ENCODE measurements at regions not wholly inside any gene's neighbourhood (a gene's known extent, or its start where the extent isn't known, plus 50 kb on each side); places are given as distances from the start of the nearest gene placed in this dataset.

GRCh38 chr5:98557916-98558315 lies 215.5 kb upstream of the RGMB start:
- Histone ChIP-seq H3K27me3 (replicated peaks; ENCODE audit: insufficient read depth, low read depth, low read length, poor library complexity) (peaks cover 7% of the 10 kb centered on the region), H3K4me1 (ENCODE audit: insufficient read depth, low read length, poor library complexity, severe bottlenecking) (no peaks in the 10 kb centered on the region), H3K4me3 (ENCODE audit: low read depth, low read length, poor library complexity, severe bottlenecking) (no peak overlapping the region), H3K36me3 (ENCODE audit: insufficient read depth, low read length, poor library complexity, severe bottlenecking) (no peaks in the 10 kb centered on the region), H3K9me3 (ENCODE audit: low read depth, low read length, poor library complexity, severe bottlenecking) (no peaks in the 10 kb centered on the region), H3K27ac (ENCODE audit: low read depth, low read length, poor library complexity, severe bottlenecking) (no peak overlapping the region)
- ChIA-PET CTCF (no interaction called here), POLR2A (ENCODE audit: low non-redundant PET) (no interaction called here)
- DNase-seq (ENCODE audit: low spot score) = no peak
- TF ChIP-seq EZH2 (IDR thresholded peaks at IDR 0.05; ENCODE audit: borderline replicate concordance, low read depth, low read length, poor library complexity, severe bottlenecking) (no peak), CTCF (conservative IDR thresholded peaks at IDR 0.05; ENCODE audit: low read depth, low read length) (no peak)
- no TSS peak for BruUV-seq (replicated peaks)
- intact Hi-C loops (cut with micrococcal nuclease; ENCODE audit: unreplicated experiment) = no loop called here

- TF ChIP-seq CTCF (conservative IDR thresholded peaks at IDR 0.05; ENCODE audit: low read depth, low read length) = no peak
- TF ChIP-seq EZH2 (IDR thresholded peaks at IDR 0.05; ENCODE audit: borderline replicate concordance, low read depth, low read length, poor library complexity, severe bottlenecking) = no peak
- Histone ChIP-seq H3K4me3 (ENCODE audit: low read depth, low read length, poor library complexity, severe bottlenecking) (no peak overlapping the region), H3K36me3 (ENCODE audit: insufficient read depth, low read length, poor library complexity, severe bottlenecking) (no peaks in the 10 kb centered on the region), H3K4me1 (ENCODE audit: insufficient read depth, low read length, poor library complexity, severe bottlenecking) (no peaks in the 10 kb centered on the region), H3K27ac (ENCODE audit: low read depth, low read length, poor library complexity, severe bottlenecking) (no peak overlapping the region), H3K9me3 (ENCODE audit: low read depth, low read length, poor library complexity, severe bottlenecking) (no peaks in the 10 kb centered on the region), H3K27me3 (replicated peaks; ENCODE audit: insufficient read depth, low read depth, low read length, poor library complexity) (peaks cover 19% of the 10 kb centered on the region)
- ChIA-PET POLR2A (ENCODE audit: low non-redundant PET) (no interaction called here), CTCF (no interaction called here)
- intact Hi-C loops (cut with micrococcal nuclease; ENCODE audit: unreplicated experiment) = no loop called here
- no TSS peak for BruUV-seq (replicated peaks)
- DNase-seq (ENCODE audit: low spot score) = no peak
Measured at GRCh38 chr5:98563885-98564653, 209.4 kb upstream of the RGMB start.

GRCh38 chr5:98564836-98565235 lies 208.6 kb upstream of the RGMB start:
- BruUV-seq (replicated peaks) = no TSS peak

More at GRCh38 chr5:98564836-98565235, 208.6 kb upstream of the RGMB start:
- TF ChIP-seq CTCF (conservative IDR thresholded peaks at IDR 0.05; ENCODE audit: low read depth, low read length) (no peak), EZH2 (IDR thresholded peaks at IDR 0.05; ENCODE audit: borderline replicate concordance, low read depth, low read length, poor library complexity, severe bottlenecking) (no peak)
- no peaks in the 10 kb centered on the region for H3K9me3 ChIP-seq (ENCODE audit: low read depth, low read length, poor library complexity, severe bottlenecking)
- H3K27me3 ChIP-seq (replicated peaks; ENCODE audit: insufficient read depth, low read depth, low read length, poor library complexity) = peaks cover 23% of the 10 kb centered on the region
- H3K36me3 ChIP-seq (ENCODE audit: insufficient read depth, low read length, poor library complexity, severe bottlenecking) = no peaks in the 10 kb centered on the region
- no peak overlapping the region for H3K4me3 ChIP-seq (ENCODE audit: low read depth, low read length, poor library complexity, severe bottlenecking)
- intact Hi-C loops (cut with micrococcal nuclease; ENCODE audit: unreplicated experiment) = no loop called here
- ChIA-PET POLR2A (ENCODE audit: low non-redundant PET) (no interaction called here), CTCF (no interaction called here)
- no peaks in the 10 kb centered on the region for H3K4me1 ChIP-seq (ENCODE audit: insufficient read depth, low read length, poor library complexity, severe bottlenecking)
- H3K27ac ChIP-seq (ENCODE audit: low read depth, low read length, poor library complexity, severe bottlenecking) = no peak overlapping the region
- DNase-seq (ENCODE audit: low spot score) = no peak
